ENCODE measurements at regions not wholly inside any gene's neighbourhood (a gene's known extent, or its start where the extent isn't known, plus 50 kb on each side); places are given as distances from the start of the nearest gene placed in this dataset.
"Not testable (repeated sequence)": the region's sequence is repeated elsewhere in the genome, so short reads cannot be mapped to it uniquely, and the experiment has no call there.

GRCh38 chr3:162970292-162970691 is 1473.7 kb downstream of the OTOL1 start:
- no peak overlapping the region for H3K4me3 ChIP-seq (ENCODE audit: control insufficient read depth, low read depth, low read length)
- TF ChIP-seq CTCF (IDR thresholded peaks at IDR 0.05; ENCODE audit: control insufficient read depth, insufficient read depth, low read depth, low read length, missing control alignments) = no peak
- DNase-seq (ENCODE audit: low read depth) = no peak

GRCh38 chr3:162971715-162972114 is 1475.1 kb downstream of the OTOL1 start:
- TF ChIP-seq CTCF (IDR thresholded peaks at IDR 0.05; ENCODE audit: control insufficient read depth, insufficient read depth, low read depth, low read length, missing control alignments) = no peak

GRCh38 chr3:162973428-162973917 is 1476.9 kb downstream of the OTOL1 start:
- no peak for DNase-seq (ENCODE audit: low read depth)
- no peak for TF ChIP-seq CTCF (IDR thresholded peaks at IDR 0.05; ENCODE audit: control insufficient read depth, insufficient read depth, low read depth, low read length, missing control alignments)
- H3K4me3 ChIP-seq (ENCODE audit: control insufficient read depth, low read depth, low read length) = no peak overlapping the region

More at GRCh38 chr3:162971715-162972114, 1475.1 kb downstream of the OTOL1 start:
- DNase-seq (ENCODE audit: low read depth) = no peak
- no peak overlapping the region for H3K4me3 ChIP-seq (ENCODE audit: control insufficient read depth, low read depth, low read length)

- TF ChIP-seq CTCF (IDR thresholded peaks at IDR 0.05; ENCODE audit: control insufficient read depth, insufficient read depth, low read depth, low read length, missing control alignments) = no peak
- DNase-seq (ENCODE audit: low read depth) = no peak
- H3K4me3 ChIP-seq (ENCODE audit: control insufficient read depth, low read depth, low read length) = no peak overlapping the region
These were observed 1481.5 kb downstream of the OTOL1 start for GRCh38 chr3:162978136-162978535.

- no peak for TF ChIP-seq CTCF (IDR thresholded peaks at IDR 0.05; ENCODE audit: control insufficient read depth, insufficient read depth, low read depth, low read length, missing control alignments)
- no peak overlapping the region for H3K4me3 ChIP-seq (ENCODE audit: control insufficient read depth, low read depth, low read length)
- DNase-seq (ENCODE audit: low read depth) = no peak
These were observed 1488.1 kb downstream of the OTOL1 start for GRCh38 chr3:162984746-162985145.

GRCh38 chr3:162987085-162987794 is 1490.6 kb downstream of the OTOL1 start:
- H3K4me3 ChIP-seq (ENCODE audit: control insufficient read depth, low read depth, low read length); DNase-seq (ENCODE audit: low read depth): not testable (repeated sequence)

- no peak for DNase-seq (ENCODE audit: low read depth)
- no peak overlapping the region for H3K4me3 ChIP-seq (ENCODE audit: control insufficient read depth, low read depth, low read length)
- no peak for TF ChIP-seq CTCF (IDR thresholded peaks at IDR 0.05; ENCODE audit: control insufficient read depth, insufficient read depth, low read depth, low read length, missing control alignments)
These were observed 1496.1 kb downstream of the OTOL1 start for GRCh38 chr3:162992741-162993140.
